ENCODE measurements at regions not wholly inside any gene's neighbourhood (a gene's known extent, or its start where the extent isn't known, plus 50 kb on each side); places are given as distances from the start of the nearest gene placed in this dataset.
A peak's percentile ranks its signal among the peaks of the same experiment; 100 is the strongest.

- DNase-seq (ENCODE audit: low read depth, low spot score): no peak
- in situ Hi-C loops (cut with HindIII; ENCODE audit: low pct_unique_long_range_greater_than_20kb, low sequenced_read_pairs): no loop called here
Measured at GRCh38 chr2:133658020-133658903, 90.0 kb upstream of the NCKAP5 start.

- in situ Hi-C loops (cut with HindIII; ENCODE audit: low pct_unique_long_range_greater_than_20kb, low sequenced_read_pairs): no loop called here
- DNase-seq (ENCODE audit: low read depth, low spot score): no peak
Measured at GRCh38 chr2:133660510-133660909, 92.2 kb upstream of the NCKAP5 start.

DNA sequence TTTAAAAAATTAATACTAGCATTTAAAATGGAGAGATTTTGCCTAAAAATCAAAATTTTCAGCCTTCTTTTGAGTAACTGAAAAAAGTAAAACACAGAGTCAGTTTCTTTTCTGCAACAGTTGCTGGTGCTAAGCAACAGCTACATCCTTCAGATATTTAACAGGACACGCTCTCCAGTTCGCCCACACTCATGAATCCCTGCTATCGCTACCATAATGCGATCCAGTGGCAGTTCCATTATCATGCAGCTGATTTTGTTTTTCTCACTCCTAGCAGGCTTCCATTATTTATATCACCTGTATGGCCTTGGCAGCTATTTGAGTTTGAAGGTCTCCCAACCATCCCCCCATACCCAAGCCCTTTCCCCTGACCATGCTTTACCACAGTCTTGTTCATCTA lies 93.1 kb upstream of the NCKAP5 start:
- in situ Hi-C loops (cut with HindIII; ENCODE audit: low pct_unique_long_range_greater_than_20kb, low sequenced_read_pairs): no loop called here
- no peak for DNase-seq (ENCODE audit: low read depth, low spot score)

DNA sequence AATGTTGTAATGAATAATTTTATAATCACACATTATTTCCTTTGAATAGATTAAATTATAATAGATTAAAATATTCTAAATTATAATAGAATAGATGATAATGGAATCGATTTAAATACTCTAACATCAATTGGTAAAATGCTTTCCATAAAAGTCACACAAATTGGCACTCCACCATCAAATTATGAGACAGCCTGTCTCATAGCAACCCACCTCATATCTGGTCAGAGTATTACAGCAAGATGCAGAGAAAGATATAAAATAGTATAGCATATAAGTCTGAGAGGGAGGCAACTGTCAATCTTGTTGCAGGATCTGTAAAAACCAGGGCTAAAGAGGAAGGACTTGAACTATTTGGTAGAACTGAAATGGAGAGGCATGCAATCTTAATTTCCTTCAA lies 98.4 kb upstream of the NCKAP5 start:
- in situ Hi-C loops (cut with HindIII; ENCODE audit: low pct_unique_long_range_greater_than_20kb, low sequenced_read_pairs): no loop called here

DNA sequence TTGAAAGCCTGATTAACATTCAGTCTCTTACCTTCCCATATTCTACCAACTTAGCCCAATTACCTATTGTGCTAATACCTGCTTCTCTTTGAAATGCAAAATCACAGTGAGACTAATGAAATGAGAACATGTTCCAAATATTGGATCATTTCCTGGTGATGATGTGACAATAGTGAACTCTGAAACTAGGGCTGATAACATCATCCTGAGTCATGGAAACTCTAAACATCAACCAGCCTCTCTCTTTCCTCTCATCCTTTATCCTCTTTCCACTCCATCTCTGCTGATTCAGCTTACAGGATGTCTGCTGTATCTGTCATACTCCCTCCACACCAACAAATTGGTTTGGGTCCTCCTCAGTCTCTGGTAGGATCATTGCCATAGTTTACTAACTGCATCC lies 98.8 kb upstream of the NCKAP5 start:
- DNase-seq (ENCODE audit: low read depth, low spot score): no peak
- in situ Hi-C loops (cut with HindIII; ENCODE audit: low pct_unique_long_range_greater_than_20kb, low sequenced_read_pairs): no loop called here

More for the DNA sequence above, 98.4 kb upstream of the NCKAP5 start:
- DNase-seq (ENCODE audit: low read depth, low spot score): no peak

DNA sequence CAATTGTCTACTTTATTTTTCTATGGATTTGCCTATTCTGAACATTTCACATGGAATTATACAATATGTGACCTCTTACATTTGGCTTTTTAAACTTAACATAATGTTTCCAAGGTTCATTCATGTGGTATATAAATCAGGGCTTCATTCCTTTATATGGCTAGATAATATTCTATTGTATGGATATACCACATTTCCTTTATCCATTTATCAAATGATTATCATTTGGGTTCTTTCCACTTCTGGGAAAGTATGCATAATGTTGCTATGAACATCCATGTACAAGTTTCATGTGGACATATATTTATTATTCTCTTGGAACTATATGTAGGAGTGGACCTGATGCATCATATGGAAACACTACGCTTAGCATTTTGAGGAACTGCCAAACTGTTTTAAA lies 99.7 kb upstream of the NCKAP5 start:
- in situ Hi-C loops (cut with HindIII; ENCODE audit: low pct_unique_long_range_greater_than_20kb, low sequenced_read_pairs): no loop called here
- DNase-seq (ENCODE audit: low read depth, low spot score): no peak

- DNase-seq (ENCODE audit: low read depth, low spot score): no peak
- in situ Hi-C loops (cut with HindIII; ENCODE audit: low pct_unique_long_range_greater_than_20kb, low sequenced_read_pairs): no loop called here
Measured at GRCh38 chr2:133668547-133668946, 100.3 kb upstream of the NCKAP5 start.

GRCh38 chr2:133673305-133673905 lies 105.1 kb upstream of the NCKAP5 start:
- DNase-seq (ENCODE audit: low read depth, low spot score): no peak
- in situ Hi-C loops (cut with HindIII; ENCODE audit: low pct_unique_long_range_greater_than_20kb, low sequenced_read_pairs): no loop called here

- in situ Hi-C loops (cut with HindIII; ENCODE audit: low pct_unique_long_range_greater_than_20kb, low sequenced_read_pairs): no loop called here
- DNase-seq (ENCODE audit: low read depth, low spot score): no peak
Measured at GRCh38 chr2:133674066-133674432, 105.8 kb upstream of the NCKAP5 start.

GRCh38 chr2:133674433-133675331 lies 106.4 kb upstream of the NCKAP5 start:
- in situ Hi-C loops (cut with HindIII; ENCODE audit: low pct_unique_long_range_greater_than_20kb, low sequenced_read_pairs): no loop called here
- DNase-seq (ENCODE audit: low read depth, low spot score): peak; percentile 83

- in situ Hi-C loops (cut with HindIII; ENCODE audit: low pct_unique_long_range_greater_than_20kb, low sequenced_read_pairs): no loop called here
- DNase-seq (ENCODE audit: low read depth, low spot score): no peak
Measured at GRCh38 chr2:133676392-133677130, 108.3 kb upstream of the NCKAP5 start.

DNA sequence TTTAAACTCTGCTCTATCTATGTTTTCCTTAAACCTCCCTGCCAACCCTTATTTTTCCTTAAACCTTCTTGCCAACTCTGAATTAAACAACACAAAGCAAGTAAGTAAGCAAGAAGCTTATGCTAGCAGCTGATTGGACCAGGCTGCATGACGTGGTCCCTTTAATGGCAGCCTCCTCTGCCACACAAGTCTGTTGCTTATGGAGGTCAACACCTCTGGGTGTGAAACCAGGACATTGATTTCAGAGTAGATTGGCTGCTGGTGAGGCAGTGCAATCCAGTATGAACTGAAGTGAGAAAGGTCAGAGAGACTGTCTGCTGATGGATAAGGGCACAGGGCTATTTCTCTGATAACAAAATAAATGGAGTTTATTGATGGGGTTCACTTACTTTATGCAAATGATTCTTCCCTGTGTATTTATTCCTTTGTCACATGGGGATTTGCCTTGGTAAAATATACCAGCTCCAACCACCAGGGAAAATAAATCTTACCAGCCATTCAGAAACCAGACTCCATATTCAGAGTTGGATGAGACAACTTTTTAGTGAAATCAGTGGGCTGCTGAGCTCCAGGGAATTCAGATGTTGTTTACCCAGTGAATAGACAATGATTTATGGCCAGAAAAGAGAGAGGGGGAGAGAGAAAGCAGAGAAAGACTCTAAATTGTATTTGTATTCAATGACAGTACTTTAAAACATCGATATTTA lies 112.2 kb upstream of the NCKAP5 start:
- in situ Hi-C loops (cut with HindIII; ENCODE audit: low pct_unique_long_range_greater_than_20kb, low sequenced_read_pairs): no loop called here
- peak; percentile 27 for DNase-seq (ENCODE audit: low read depth, low spot score)

GRCh38 chr2:133682347-133682746 lies 114.1 kb upstream of the NCKAP5 start:
- no peak for DNase-seq (ENCODE audit: low read depth, low spot score)
- in situ Hi-C loops (cut with HindIII; ENCODE audit: low pct_unique_long_range_greater_than_20kb, low sequenced_read_pairs): no loop called here

- DNase-seq (ENCODE audit: low read depth, low spot score): no peak
- in situ Hi-C loops (cut with HindIII; ENCODE audit: low pct_unique_long_range_greater_than_20kb, low sequenced_read_pairs): no loop called here
Measured at GRCh38 chr2:133682906-133683305, 114.6 kb upstream of the NCKAP5 start.

- DNase-seq (ENCODE audit: low read depth, low spot score): no peak
- in situ Hi-C loops (cut with HindIII; ENCODE audit: low pct_unique_long_range_greater_than_20kb, low sequenced_read_pairs): no loop called here
Measured at GRCh38 chr2:133685636-133686215, 117.5 kb upstream of the NCKAP5 start.

- in situ Hi-C loops (cut with HindIII; ENCODE audit: low pct_unique_long_range_greater_than_20kb, low sequenced_read_pairs): no loop called here
Measured at GRCh38 chr2:133690780-133691179, 122.5 kb upstream of the NCKAP5 start.

DNA sequence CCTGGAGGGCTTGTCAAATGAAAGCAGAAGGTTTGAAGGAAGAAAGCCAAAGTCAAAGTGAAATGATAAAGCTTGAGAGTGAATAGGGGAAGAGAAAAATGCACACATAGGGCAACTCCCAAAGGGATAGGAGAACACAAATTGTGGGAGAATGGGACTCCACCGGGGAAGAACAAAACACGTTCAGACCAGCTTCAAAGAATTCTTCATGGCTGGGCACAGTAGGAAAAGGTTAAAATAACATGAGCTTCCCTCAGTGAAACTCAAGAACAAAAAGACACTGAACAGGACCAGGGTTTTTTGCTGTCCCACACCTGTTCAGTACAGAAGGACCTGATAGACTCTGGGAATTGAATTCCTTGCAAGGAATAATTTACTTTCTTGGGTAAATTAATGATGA lies 123.1 kb upstream of the NCKAP5 start:
- in situ Hi-C loops (cut with HindIII; ENCODE audit: low pct_unique_long_range_greater_than_20kb, low sequenced_read_pairs): no loop called here
- DNase-seq (ENCODE audit: low read depth, low spot score): peak; percentile 7

More at GRCh38 chr2:133690780-133691179, 122.5 kb upstream of the NCKAP5 start:
- peak; percentile 35 for DNase-seq (ENCODE audit: low read depth, low spot score)

All from SK-MEL-5 (cell line).